ENCODE measurements at regions not wholly inside any gene's neighbourhood (a gene's known extent, or its start where the extent isn't known, plus 50 kb on each side); places are given as distances from the start of the nearest gene placed in this dataset.

- Histone ChIP-seq H3K27me3 (ENCODE audit: insufficient read depth, poor library complexity, severe bottlenecking) (no peaks in the 10 kb centered on the region), H3K4me3 (replicated peaks; ENCODE audit: insufficient read depth, low read length) (no peak overlapping the region), H3K27ac (replicated peaks) (no peak overlapping the region)
- no peak for TF ChIP-seq POLR2AphosphoS5 (IDR thresholded peaks at IDR 0.05; ENCODE audit: low read depth)
- TF ChIP-seq GABPA (IDR thresholded peaks at IDR 0.05; ENCODE audit: low read depth), result no peak
- no peak for TF ChIP-seq SPI1 (IDR thresholded peaks at IDR 0.05; ENCODE audit: borderline replicate concordance, low read depth)
- TF ChIP-seq CTCF (IDR thresholded peaks at IDR 0.05; ENCODE audit: insufficient read depth, low read length), result no peak
- TF ChIP-seq REST (IDR thresholded peaks at IDR 0.05; ENCODE audit: insufficient replicate concordance, low read depth), result no peak
- DNase-seq (ENCODE audit: low read depth in 1 of 2, low spot score in 1 of 2), result no peak
These were observed 260.9 kb upstream of the PLPP4 start for GRCh38 chr10:120195984-120196712.

- DNase-seq (ENCODE audit: low read depth in 1 of 2, low spot score in 1 of 2), result no peak
- no peak for TF ChIP-seq GABPA (IDR thresholded peaks at IDR 0.05; ENCODE audit: low read depth)
- no peak for TF ChIP-seq SPI1 (IDR thresholded peaks at IDR 0.05; ENCODE audit: borderline replicate concordance, low read depth)
- TF ChIP-seq CTCF (IDR thresholded peaks at IDR 0.05; ENCODE audit: insufficient read depth, low read length), result no peak
- TF ChIP-seq POLR2AphosphoS5 (IDR thresholded peaks at IDR 0.05; ENCODE audit: low read depth), result no peak
- no peak for TF ChIP-seq REST (IDR thresholded peaks at IDR 0.05; ENCODE audit: insufficient replicate concordance, low read depth)
- Histone ChIP-seq H3K4me3 (replicated peaks; ENCODE audit: insufficient read depth, low read length) (no peak overlapping the region), H3K27me3 (ENCODE audit: insufficient read depth, poor library complexity, severe bottlenecking) (no peaks in the 10 kb centered on the region), H3K27ac (replicated peaks) (no peak overlapping the region)
These were observed 252.2 kb upstream of the PLPP4 start for GRCh38 chr10:120204877-120205276.

GRCh38 chr10:120205368-120206018 is 251.5 kb upstream of the PLPP4 start:
- TF ChIP-seq REST (IDR thresholded peaks at IDR 0.05; ENCODE audit: insufficient replicate concordance, low read depth) (no peak), GABPA (IDR thresholded peaks at IDR 0.05; ENCODE audit: low read depth) (no peak), SPI1 (IDR thresholded peaks at IDR 0.05; ENCODE audit: borderline replicate concordance, low read depth) (no peak), POLR2AphosphoS5 (IDR thresholded peaks at IDR 0.05; ENCODE audit: low read depth) (no peak), CTCF (IDR thresholded peaks at IDR 0.05; ENCODE audit: insufficient read depth, low read length) (no peak)
- Histone ChIP-seq H3K27me3 (ENCODE audit: insufficient read depth, poor library complexity, severe bottlenecking) (no peaks in the 10 kb centered on the region), H3K4me3 (replicated peaks; ENCODE audit: insufficient read depth, low read length) (no peak overlapping the region), H3K27ac (replicated peaks) (no peak overlapping the region)
- no peak for DNase-seq (ENCODE audit: low read depth in 1 of 2, low spot score in 1 of 2)

Measured in HL-60 (cell line).